ENCODE measurements at regions not wholly inside any gene's neighbourhood (a gene's known extent, or its start where the extent isn't known, plus 50 kb on each side); places are given as distances from the start of the nearest gene placed in this dataset.

DNA sequence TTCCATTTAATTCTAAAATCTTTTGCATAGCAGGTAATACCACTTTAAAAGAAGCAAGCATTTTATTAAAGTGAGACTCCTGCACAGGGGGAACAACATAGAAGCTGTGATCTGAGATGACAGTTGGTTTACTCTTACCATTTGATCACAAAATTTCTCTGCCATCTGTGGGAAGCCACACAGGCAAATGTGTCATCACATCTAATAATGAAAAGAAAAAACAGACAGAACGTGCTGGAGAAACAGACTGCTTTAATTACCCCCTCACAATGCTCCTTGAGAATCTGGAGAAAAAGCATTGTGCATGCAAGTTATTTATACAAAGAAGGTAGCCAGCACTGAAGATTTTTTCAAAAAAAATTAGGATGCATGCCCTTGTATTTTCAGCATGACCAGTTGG, 165.2 kb upstream of the PTER start:
- no peak overlapping the region for H3K9ac ChIP-seq (ENCODE audit: low read length)
- TF ChIP-seq, protein P1, sequence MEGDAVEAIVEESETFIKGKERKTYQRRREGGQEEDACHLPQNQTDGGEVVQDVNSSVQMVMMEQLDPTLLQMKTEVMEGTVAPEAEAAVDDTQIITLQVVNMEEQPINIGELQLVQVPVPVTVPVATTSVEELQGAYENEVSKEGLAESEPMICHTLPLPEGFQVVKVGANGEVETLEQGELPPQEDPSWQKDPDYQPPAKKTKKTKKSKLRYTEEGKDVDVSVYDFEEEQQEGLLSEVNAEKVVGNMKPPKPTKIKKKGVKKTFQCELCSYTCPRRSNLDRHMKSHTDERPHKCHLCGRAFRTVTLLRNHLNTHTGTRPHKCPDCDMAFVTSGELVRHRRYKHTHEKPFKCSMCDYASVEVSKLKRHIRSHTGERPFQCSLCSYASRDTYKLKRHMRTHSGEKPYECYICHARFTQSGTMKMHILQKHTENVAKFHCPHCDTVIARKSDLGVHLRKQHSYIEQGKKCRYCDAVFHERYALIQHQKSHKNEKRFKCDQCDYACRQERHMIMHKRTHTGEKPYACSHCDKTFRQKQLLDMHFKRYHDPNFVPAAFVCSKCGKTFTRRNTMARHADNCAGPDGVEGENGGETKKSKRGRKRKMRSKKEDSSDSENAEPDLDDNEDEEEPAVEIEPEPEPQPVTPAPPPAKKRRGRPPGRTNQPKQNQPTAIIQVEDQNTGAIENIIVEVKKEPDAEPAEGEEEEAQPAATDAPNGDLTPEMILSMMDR (IDR thresholded peaks at IDR 0.05; ENCODE audit: low read depth, low read length), result no peak
- no peak for TF ChIP-seq EZH2phosphoT487 (IDR thresholded peaks at IDR 0.05; ENCODE audit: low read depth)
- no peaks in the 10 kb centered on the region for H3K79me2 ChIP-seq (ENCODE audit: low read length)

DNA sequence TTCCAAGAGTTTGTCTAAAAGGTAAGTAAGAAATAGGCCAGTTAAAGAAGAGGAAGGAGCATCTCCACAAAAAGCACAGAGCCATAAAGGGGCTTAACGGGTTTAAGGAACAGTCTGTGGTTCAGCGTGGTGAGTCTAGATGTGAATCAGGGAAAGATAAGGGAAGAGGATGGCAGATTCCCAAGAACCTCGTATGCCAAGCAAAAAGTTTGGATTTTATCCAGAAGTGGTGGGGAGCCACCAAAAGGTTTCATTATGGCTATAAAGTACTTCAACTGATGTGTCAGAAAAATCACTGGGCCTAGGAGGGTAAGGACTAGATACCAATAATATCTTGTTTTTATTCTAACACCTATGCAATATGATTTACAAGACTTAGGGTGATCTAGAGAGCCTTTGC, 161.9 kb upstream of the PTER start:
- no peak overlapping the region for H3K4me3 ChIP-seq (ENCODE audit: low read length)

More for the DNA sequence above, 165.2 kb upstream of the PTER start:
- Histone ChIP-seq H3K9me3 (ENCODE audit: insufficient read depth, low read length) (no peaks in the 10 kb centered on the region), H3K27ac (ENCODE audit: low read length) (no peak overlapping the region), H2AFZ (ENCODE audit: low read depth, low read length) (no peak overlapping the region), H3K4me3 (ENCODE audit: low read length) (no peak overlapping the region), H3K4me1 (ENCODE audit: low read length) (no peaks in the 10 kb centered on the region), H3K27me3 (ENCODE audit: low read depth, low read length) (no peaks in the 10 kb centered on the region), H4K20me1 (ENCODE audit: insufficient read depth, low read length) (no peaks in the 10 kb centered on the region), H3K4me2 (ENCODE audit: low read length) (no peak overlapping the region), H3K36me3 (replicated peaks; ENCODE audit: low read depth, low read length) (no peaks in the 10 kb centered on the region)

DNA sequence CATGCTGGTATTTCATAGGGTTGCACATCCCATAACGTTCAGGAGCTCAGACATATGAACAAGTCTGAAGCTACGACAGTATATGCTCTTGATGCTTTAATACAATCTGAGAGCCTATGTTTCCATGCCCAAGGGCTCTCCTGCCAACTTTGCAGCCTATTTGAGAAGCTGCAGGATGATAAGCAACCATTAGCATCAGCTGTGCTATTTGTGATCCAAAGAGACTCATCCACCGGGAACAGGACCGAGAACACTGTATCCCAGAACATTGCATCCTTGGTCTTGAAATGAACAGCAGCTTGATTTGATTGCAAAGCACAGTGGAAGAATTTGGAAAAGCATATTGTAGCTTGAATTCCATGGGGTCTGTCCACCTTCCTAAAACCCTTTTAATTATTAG, 156.2 kb upstream of the PTER start:
- H3K27ac ChIP-seq (ENCODE audit: low read length), result no peak overlapping the region
- no peak overlapping the region for H2AFZ ChIP-seq (ENCODE audit: low read depth, low read length)
- TF ChIP-seq, protein P1 (IDR thresholded peaks at IDR 0.05; ENCODE audit: low read depth, low read length), result no peak
- TF ChIP-seq EZH2phosphoT487 (IDR thresholded peaks at IDR 0.05; ENCODE audit: low read depth), result no peak

More for the DNA sequence above, 161.9 kb upstream of the PTER start:
- Histone ChIP-seq H3K4me2 (ENCODE audit: low read length) (no peak overlapping the region), H3K9ac (ENCODE audit: low read length) (no peak overlapping the region), H3K79me2 (ENCODE audit: low read length) (no peaks in the 10 kb centered on the region), H3K4me1 (ENCODE audit: low read length) (no peaks in the 10 kb centered on the region), H3K27me3 (ENCODE audit: low read depth, low read length) (no peaks in the 10 kb centered on the region), H2AFZ (ENCODE audit: low read depth, low read length) (no peak overlapping the region), H3K36me3 (replicated peaks; ENCODE audit: low read depth, low read length) (no peaks in the 10 kb centered on the region), H3K9me3 (ENCODE audit: insufficient read depth, low read length) (no peaks in the 10 kb centered on the region), H4K20me1 (ENCODE audit: insufficient read depth, low read length) (no peaks in the 10 kb centered on the region), H3K27ac (ENCODE audit: low read length) (no peak overlapping the region)
- TF ChIP-seq, protein P1 (IDR thresholded peaks at IDR 0.05; ENCODE audit: low read depth, low read length), result no peak
- no peak for TF ChIP-seq EZH2phosphoT487 (IDR thresholded peaks at IDR 0.05; ENCODE audit: low read depth)

DNA sequence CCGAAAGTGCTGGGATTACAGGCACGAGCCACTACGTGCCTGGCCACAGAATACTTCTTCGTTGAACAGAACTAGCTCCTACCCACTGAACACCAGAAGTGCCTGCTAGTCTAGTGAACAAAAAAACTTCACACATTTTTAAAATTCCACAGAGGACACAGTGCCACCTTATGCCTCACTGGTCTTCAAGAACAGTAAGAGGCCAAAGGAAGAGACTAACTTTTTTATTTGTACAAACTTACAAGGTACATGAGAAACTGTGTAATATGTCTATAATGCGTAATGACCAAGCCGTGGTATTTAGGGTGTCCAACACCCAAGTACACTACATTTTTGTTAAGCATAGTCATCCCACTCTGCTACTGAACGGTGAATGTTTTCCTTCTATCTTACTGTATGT, 144.4 kb upstream of the PTER start:
- no peak overlapping the region for H3K9ac ChIP-seq (ENCODE audit: low read length)
- no peak overlapping the region for H2AFZ ChIP-seq (ENCODE audit: low read depth, low read length)
- H3K79me2 ChIP-seq (ENCODE audit: low read length), result no peaks in the 10 kb centered on the region
- H3K36me3 ChIP-seq (replicated peaks; ENCODE audit: low read depth, low read length), result no peaks in the 10 kb centered on the region
- no peak overlapping the region for H3K27ac ChIP-seq (ENCODE audit: low read length)
- H3K4me1 ChIP-seq (ENCODE audit: low read length), result no peaks in the 10 kb centered on the region
- H3K27me3 ChIP-seq (ENCODE audit: low read depth, low read length), result no peaks in the 10 kb centered on the region
- TF ChIP-seq, protein P1 (IDR thresholded peaks at IDR 0.05; ENCODE audit: low read depth, low read length), result no peak
- TF ChIP-seq EZH2phosphoT487 (IDR thresholded peaks at IDR 0.05; ENCODE audit: low read depth), result no peak
- H3K9me3 ChIP-seq (ENCODE audit: insufficient read depth, low read length), result no peaks in the 10 kb centered on the region
- H4K20me1 ChIP-seq (ENCODE audit: insufficient read depth, low read length), result no peaks in the 10 kb centered on the region
- no peak overlapping the region for H3K4me3 ChIP-seq (ENCODE audit: low read length)
- H3K4me2 ChIP-seq (ENCODE audit: low read length), result no peak overlapping the region

More for the DNA sequence above, 156.2 kb upstream of the PTER start:
- Histone ChIP-seq H3K36me3 (replicated peaks; ENCODE audit: low read depth, low read length) (no peaks in the 10 kb centered on the region), H3K9ac (ENCODE audit: low read length) (no peak overlapping the region), H3K4me3 (ENCODE audit: low read length) (no peak overlapping the region), H3K79me2 (ENCODE audit: low read length) (no peaks in the 10 kb centered on the region), H3K9me3 (ENCODE audit: insufficient read depth, low read length) (no peaks in the 10 kb centered on the region), H3K4me2 (ENCODE audit: low read length) (no peak overlapping the region), H4K20me1 (ENCODE audit: insufficient read depth, low read length) (no peaks in the 10 kb centered on the region), H3K4me1 (ENCODE audit: low read length) (no peaks in the 10 kb centered on the region), H3K27me3 (ENCODE audit: low read depth, low read length) (no peaks in the 10 kb centered on the region)

Data from OCI-LY3 (cell line).